ENCODE measurements at regions not wholly inside any gene's neighbourhood (a gene's known extent, or its start where the extent isn't known, plus 50 kb on each side); places are given as distances from the start of the nearest gene placed in this dataset.

DNA sequence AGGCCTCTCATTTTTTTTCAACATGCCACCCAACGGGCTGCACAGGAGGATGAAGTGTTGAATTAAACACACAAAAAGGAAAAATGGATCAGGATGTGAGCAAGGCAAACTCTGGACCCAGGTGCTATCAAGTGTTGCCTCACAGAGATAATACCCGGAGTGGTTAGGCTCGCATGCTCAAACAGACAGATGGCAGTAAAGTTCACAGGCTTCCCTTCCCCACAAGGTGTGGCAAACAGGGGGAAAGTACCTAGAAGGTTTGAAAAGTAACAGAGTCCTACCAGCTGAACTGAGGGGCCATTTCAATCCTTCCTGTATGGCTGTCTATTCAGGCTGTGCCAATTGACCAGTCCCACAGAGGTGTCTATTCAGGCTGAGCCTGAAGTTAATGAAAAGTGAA lies 123.9 kb upstream of the GC start:
- no peak overlapping the region for H2BK15ac ChIP-seq (ENCODE audit: low read depth, low read length)
- H3K4me2 ChIP-seq (ENCODE audit: insufficient read depth, insufficient read length, low read length): no peak overlapping the region
- H2BK20ac ChIP-seq (ENCODE audit: low read depth, low read length, poor library complexity, severe bottlenecking): no peak overlapping the region
- H3K9me3 ChIP-seq (ENCODE audit: control insufficient read depth, low read depth, low read length): no peaks in the 10 kb centered on the region
- H3K23ac ChIP-seq (ENCODE audit: insufficient read length, low read depth, low read length): no peak overlapping the region
- H4K8ac ChIP-seq (replicated peaks; ENCODE audit: insufficient read length, low read depth, low read length): no peak overlapping the region
- no peak overlapping the region for H2AK5ac ChIP-seq (ENCODE audit: insufficient read length, low read length)
- no peak overlapping the region for H4K91ac ChIP-seq (ENCODE audit: insufficient read length, low read depth, low read length)
- no peaks in the 10 kb centered on the region for H3K79me1 ChIP-seq (ENCODE audit: insufficient read depth, low read depth, low read length, poor library complexity, severe bottlenecking)
- H3K79me2 ChIP-seq (ENCODE audit: insufficient read depth, low read length): no peaks in the 10 kb centered on the region
- H4K20me1 ChIP-seq (ENCODE audit: control insufficient read depth, insufficient read depth, insufficient read length): no peaks in the 10 kb centered on the region
- WGBS (ENCODE audit: extremely low coverage, insufficient read length, low lambda C conversion rate): no CpG with 5 or more reads among the region's 3 CpGs
- no peak overlapping the region; a peak in 1 of 7 replicates for H3K27ac Mint-ChIP-seq
- H3K56ac ChIP-seq (ENCODE audit: insufficient read length, low read depth, low read length): no peak overlapping the region
- no peaks in the 10 kb centered on the region for H3K27me3 Mint-ChIP-seq (ENCODE audit: low read depth)
- H3K4me3 Mint-ChIP-seq: no peak overlapping the region
- TF ChIP-seq, protein P1, sequence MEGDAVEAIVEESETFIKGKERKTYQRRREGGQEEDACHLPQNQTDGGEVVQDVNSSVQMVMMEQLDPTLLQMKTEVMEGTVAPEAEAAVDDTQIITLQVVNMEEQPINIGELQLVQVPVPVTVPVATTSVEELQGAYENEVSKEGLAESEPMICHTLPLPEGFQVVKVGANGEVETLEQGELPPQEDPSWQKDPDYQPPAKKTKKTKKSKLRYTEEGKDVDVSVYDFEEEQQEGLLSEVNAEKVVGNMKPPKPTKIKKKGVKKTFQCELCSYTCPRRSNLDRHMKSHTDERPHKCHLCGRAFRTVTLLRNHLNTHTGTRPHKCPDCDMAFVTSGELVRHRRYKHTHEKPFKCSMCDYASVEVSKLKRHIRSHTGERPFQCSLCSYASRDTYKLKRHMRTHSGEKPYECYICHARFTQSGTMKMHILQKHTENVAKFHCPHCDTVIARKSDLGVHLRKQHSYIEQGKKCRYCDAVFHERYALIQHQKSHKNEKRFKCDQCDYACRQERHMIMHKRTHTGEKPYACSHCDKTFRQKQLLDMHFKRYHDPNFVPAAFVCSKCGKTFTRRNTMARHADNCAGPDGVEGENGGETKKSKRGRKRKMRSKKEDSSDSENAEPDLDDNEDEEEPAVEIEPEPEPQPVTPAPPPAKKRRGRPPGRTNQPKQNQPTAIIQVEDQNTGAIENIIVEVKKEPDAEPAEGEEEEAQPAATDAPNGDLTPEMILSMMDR (conservative IDR thresholded peaks at IDR 0.05): no peak
- no peak overlapping the region for H4K5ac ChIP-seq (ENCODE audit: insufficient read length, low read depth, low read length)
- no peak overlapping the region for H3T11ph ChIP-seq (ENCODE audit: low read length)
- peaks cover 24 to 39% (median 32%) of the 10 kb centered on the region in 3 experiments for H3K36me3 Mint-ChIP-seq (ENCODE audit: insufficient read depth in 1 of 3, low read depth in 3 of 3)
- H2AFZ ChIP-seq (ENCODE audit: low read length): no peak overlapping the region
- peaks cover 4 to 8% of the 10 kb centered on the region in 2 experiments; a peak in 3 of 4 replicates for H3K4me1 Mint-ChIP-seq
- no peaks in the 10 kb centered on the region for H3K27me3 ChIP-seq (ENCODE audit: insufficient read depth, low read length)
- H3K9me3 Mint-ChIP-seq: peaks cover 24 to 42% of the 10 kb centered on the region in 2 experiments
- DNase-seq: no peak
- no peak overlapping the region for H3K4ac ChIP-seq (ENCODE audit: low read depth, low read length)
- H3K27ac ChIP-seq (ENCODE audit: insufficient read length, low read depth, low read length): no peak overlapping the region
- H3K23me2 ChIP-seq (ENCODE audit: insufficient read length, low read depth, low read length, poor library complexity, severe bottlenecking): no peaks in the 10 kb centered on the region
- no peak overlapping the region for H2BK120ac ChIP-seq (ENCODE audit: low read depth, low read length, poor library complexity, severe bottlenecking)
- H3K14ac ChIP-seq (ENCODE audit: insufficient read depth, low read length): no peak overlapping the region
- H3K9ac ChIP-seq (ENCODE audit: extremely low read depth, insufficient read length, low read length): no peak overlapping the region
- H2BK12ac ChIP-seq (ENCODE audit: insufficient read length, low read depth, low read length): no peak overlapping the region
- H3K18ac ChIP-seq (ENCODE audit: insufficient read length, low read depth, low read length): no peak overlapping the region
- no peaks in the 10 kb centered on the region for H3K4me1 ChIP-seq (ENCODE audit: insufficient read depth, low read length)
- no peak overlapping the region for H2BK5ac ChIP-seq (ENCODE audit: insufficient read length, low read length)
